IMR-90 (cell line): ENCODE measurements at regions not wholly inside any gene's neighbourhood (a gene's known extent, or its start where the extent isn't known, plus 50 kb on each side); places are given as distances from the start of the nearest gene placed in this dataset.

Experiments
- ATAC-seq: fragments of 200-7000 bp; cut with Tn5 transposase; 2 replicates; pipeline ENCODE4 v1.9.1; 2020; ENCODE audit warnings: low read depth, mild to moderate bottlenecking, moderate library complexity
- BruUV-seq: library from RNA; stranded (reverse); fragments of 400-500 nt; replicated peaks from 2 replicates; lab custom pipeline; 2021; lab: Mats Ljungman, UMichigan
- CTCF ChIA-PET: fragments of 300-600 bp; formaldehyde crosslinking; extraction: SDS; loops from one replicate; lab custom pipeline; 2021; ENCODE audit warnings: antibody characterized with exemption; lab: Yijun Ruan, JAX
- POLR2A ChIA-PET: fragments of 300-600 bp; sonication (Branson Sonifier 250); formaldehyde crosslinking; loops from one replicate; lab custom pipeline; 2022; ENCODE audit warnings: antibody characterized with exemption; ENCODE audit not compliant: unreplicated experiment; lab: Charles Lee
- DNase-seq: peaks from one replicate; pipeline ENCODE4 v3.0.0; 2013
- H2AFZ ChIP-seq: replicated peaks from 2 replicates; pipeline ENCODE3; 2013; ENCODE audit warnings: low read length, mild to moderate bottlenecking; ENCODE audit not compliant: poor library complexity
- H2AK5ac ChIP-seq: 2 replicates; pipeline ENCODE4 v1.6.1; 2013; ENCODE audit warnings: low read depth, low read length, inconsistent platforms
- H2AK9ac ChIP-seq: replicated peaks from 2 replicates; pipeline ENCODE3; 2013; ENCODE audit warnings: mild to moderate bottlenecking, low read depth, low read length, moderate library complexity; ENCODE audit not compliant: poor library complexity
- H2BK120ac ChIP-seq: 2 replicates; pipeline ENCODE4 v1.6.1; 2013; ENCODE audit warnings: low read depth, low read length, inconsistent platforms
- H2BK15ac ChIP-seq: 3 replicates; pipeline ENCODE4 v1.6.1; 2013; ENCODE audit warnings: low read depth, low read length, inconsistent platforms
- H2BK20ac ChIP-seq: 2 replicates; pipeline ENCODE4 v1.6.1; 2013; ENCODE audit warnings: low read depth, mild to moderate bottlenecking, inconsistent platforms, low read length, moderate library complexity
- H2BK5ac ChIP-seq: 2 replicates; pipeline ENCODE4 v1.6.1; 2013; ENCODE audit warnings: mild to moderate bottlenecking, low read depth, low read length, inconsistent platforms; ENCODE audit not compliant: poor library complexity, severe bottlenecking
- H3K14ac ChIP-seq: replicated peaks from 2 replicates; pipeline ENCODE4 v1.6.1; 2013; ENCODE audit warnings: low read depth, low read length, inconsistent platforms
- H3K18ac ChIP-seq: 2 replicates; pipeline ENCODE4 v1.6.1; 2013; ENCODE audit warnings: low read depth, low read length, control low read depth
- H3K23ac ChIP-seq: 2 replicates; pipeline ENCODE4 v1.6.1; 2013; ENCODE audit warnings: low read depth, low read length, inconsistent platforms
- H3K27ac ChIP-seq: 2 replicates; pipeline ENCODE4 v1.5.1; 2013; ENCODE audit warnings: mild to moderate bottlenecking, control low read depth, low read length; ENCODE audit not compliant: insufficient read depth
- H3K27me3 ChIP-seq: 2 replicates; pipeline ENCODE4 v1.6.1; 2013; ENCODE audit warnings: low read length; ENCODE audit not compliant: control insufficient read depth, insufficient read depth
- H3K36me3 ChIP-seq: 2 replicates; pipeline ENCODE4 v1.6.1; 2013; ENCODE audit warnings: low read length, mixed read lengths; ENCODE audit not compliant: control insufficient read depth, insufficient read depth
- H3K4ac ChIP-seq: 2 replicates; pipeline ENCODE4 v1.6.1; 2013; ENCODE audit warnings: low read depth, low read length, inconsistent platforms
- H3K4me1 ChIP-seq: 2 replicates; pipeline ENCODE4 v1.6.1; 2013; ENCODE audit warnings: low read length, mixed read lengths; ENCODE audit not compliant: control insufficient read depth, insufficient read depth
- H3K4me2 ChIP-seq: 2 replicates; pipeline ENCODE4 v1.6.1; 2013; ENCODE audit warnings: low read depth, mild to moderate bottlenecking, control low read depth, low read length, moderate library complexity
- H3K4me3 ChIP-seq: 2 replicates; pipeline ENCODE4 v1.5.1; 2013; ENCODE audit warnings: low read depth, mild to moderate bottlenecking, control low read depth, low read length, moderate library complexity; ENCODE audit not compliant: insufficient read depth
- H3K56ac ChIP-seq: 2 replicates; pipeline ENCODE4 v1.6.1; 2013; ENCODE audit warnings: low read length, inconsistent platforms; ENCODE audit not compliant: insufficient read depth; ENCODE audit errors: extremely low read depth
- H3K79me1 ChIP-seq, 2 experiments: 2 replicates each; pipeline ENCODE4 v1.6.1; 2013; ENCODE audit warnings: low read length in 2 of 2, inconsistent platforms in 1 of 2, low read depth in 1 of 2
- H3K9ac ChIP-seq: 2 replicates; pipeline ENCODE4 v1.6.1; 2013; ENCODE audit warnings: low read depth, low read length, control low read depth
- H3K9me1 ChIP-seq: 2 replicates; pipeline ENCODE4 v1.6.1; 2013; ENCODE audit warnings: low read length, inconsistent platforms; ENCODE audit not compliant: insufficient read depth
- H3K9me3 ChIP-seq: 2 replicates; pipeline ENCODE4 v1.6.1; 2013; ENCODE audit warnings: low read length; ENCODE audit not compliant: control insufficient read depth, insufficient read depth
- H4K20me1 ChIP-seq: 2 replicates; pipeline ENCODE4 v1.6.1; 2013; ENCODE audit warnings: low read length, inconsistent platforms; ENCODE audit not compliant: insufficient read depth
- H4K5ac ChIP-seq: 2 replicates; pipeline ENCODE4 v1.6.1; 2013; ENCODE audit warnings: mild to moderate bottlenecking, low read depth, low read length, control low read depth
- H4K8ac ChIP-seq, 2 experiments: 2 replicates each; pipeline ENCODE4 v1.6.1; 2013; ENCODE audit warnings: low read depth in 2 of 2, low read length in 2 of 2, control low read depth in 1 of 2, inconsistent platforms in 1 of 2
- H4K91ac ChIP-seq: 2 replicates; pipeline ENCODE4 v1.6.1; 2013; ENCODE audit warnings: low read depth, low read length, inconsistent platforms; ENCODE audit not compliant: insufficient read depth
- BHLHE40 ChIP-seq: fragments of 150-350 bp; IDR thresholded peaks from 2 replicates; pipeline ENCODE4 v1.6.1; 2016; ENCODE audit warnings: mild to moderate bottlenecking, low read depth, low read length
- CEBPB ChIP-seq: IDR thresholded peaks from 2 replicates; pipeline ENCODE4 v1.6.1; 2012; ENCODE audit warnings: low read depth, low read length, improper control_type of control experiment
- CHD1 ChIP-seq: IDR thresholded peaks from 2 replicates; pipeline ENCODE4 v1.6.1; 2012; ENCODE audit warnings: low read depth, low read length, improper control_type of control experiment
- ELK1 ChIP-seq: fragments of 150-350 bp; IDR thresholded peaks from 2 replicates; pipeline ENCODE4 v1.6.1; 2016; ENCODE audit warnings: low read depth, mild to moderate bottlenecking, low read length, moderate library complexity, borderline replicate concordance
- FOS ChIP-seq: fragments of 150-350 bp; IDR thresholded peaks from 2 replicates; pipeline ENCODE4 v1.6.1; 2016; ENCODE audit warnings: low read depth, low read length
- MAFK ChIP-seq: IDR thresholded peaks from 2 replicates; pipeline ENCODE4 v1.6.1; 2012; ENCODE audit warnings: low read depth, low read length, improper control_type of control experiment
- MAZ ChIP-seq: IDR thresholded peaks from 2 replicates; pipeline ENCODE4 v1.6.1; 2012; ENCODE audit warnings: low read depth, mild to moderate bottlenecking, low read length, improper control_type of control experiment, moderate library complexity, borderline replicate concordance
- MXI1 ChIP-seq: IDR thresholded peaks from 2 replicates; pipeline ENCODE4 v1.6.1; 2012; ENCODE audit warnings: low read depth, mild to moderate bottlenecking, low read length, moderate library complexity, borderline replicate concordance
- NFE2L2 ChIP-seq: fragments of 150-350 bp; IDR thresholded peaks from 2 replicates; pipeline ENCODE4 v1.6.1; 2016; ENCODE audit warnings: low read depth, mild to moderate bottlenecking, low read length
- POLR2A ChIP-seq: IDR thresholded peaks from 2 replicates; pipeline ENCODE4 v1.6.1; 2012; ENCODE audit warnings: mild to moderate bottlenecking, low read depth, low read length
- RAD21 ChIP-seq: IDR thresholded peaks from 2 replicates; pipeline ENCODE4 v1.6.1; 2012; ENCODE audit warnings: low read length, improper control_type of control experiment
- RCOR1 ChIP-seq: IDR thresholded peaks from 2 replicates; pipeline ENCODE4 v1.6.1; 2012; ENCODE audit warnings: mild to moderate bottlenecking, low read length, improper control_type of control experiment; ENCODE audit not compliant: insufficient replicate concordance
- RFX5 ChIP-seq: IDR thresholded peaks from 2 replicates; pipeline ENCODE4 v1.8.0; 2012; ENCODE audit warnings: low read depth, mild to moderate bottlenecking, low read length, moderate library complexity
- SMC3 ChIP-seq: fragments of 150-350 bp; IDR thresholded peaks from 2 replicates; pipeline ENCODE4 v1.6.1; 2016; ENCODE audit warnings: low read depth, mild to moderate bottlenecking, antibody characterized with exemption, low read length, moderate library complexity
- WGBS, 2 experiments: methylation state at CpG; one replicate each; pipeline versions ENCODE4 v1.1.5 to v1.1.7; 2013; ENCODE audit warnings: missing lambda C conversion rate in 2 of 2; ENCODE audit not compliant: insufficient read length in 1 of 2; ENCODE audit errors: extremely low coverage in 2 of 2; 5-methylcytosine and 5-hydroxymethylcytosine counted together
- dilution Hi-C: fragments of 300-500 bp; cut with HindIII; formaldehyde crosslinking; loops from one replicate; pipeline ENCODE4 v1.14.3; 2018; ENCODE audit warnings: low sequenced_read_pairs; ENCODE audit not compliant: unreplicated experiment
- in situ Hi-C: fragments of 300-500 bp; cut with MboI; formaldehyde crosslinking; loops from 3 replicates; pipeline ENCODE4 v1.14.3; 2019; ENCODE audit warnings: low sequenced_read_pairs, inconsistent platforms, mixed read lengths
- intact Hi-C: fragments of 100-400 bp; cut with micrococcal nuclease; formaldehyde crosslinking; loops from 2 replicates; pipeline ENCODE4 v1.10.0; 2022
- TF ChIP-seq, protein P1 (sequence below): conservative IDR thresholded peaks from 2 replicates; pipeline ENCODE4 v1.5.1; 2012; ENCODE audit warnings: mild to moderate bottlenecking, low read depth, low read length, improper control_type of control experiment
- TF ChIP-seq, protein P2 (sequence below): fragments of 150-350 bp; IDR thresholded peaks from 2 replicates; pipeline ENCODE4 v1.6.1; 2017; ENCODE audit warnings: mild to moderate bottlenecking, antibody characterized with exemption, low read length, low read depth

DNA sequence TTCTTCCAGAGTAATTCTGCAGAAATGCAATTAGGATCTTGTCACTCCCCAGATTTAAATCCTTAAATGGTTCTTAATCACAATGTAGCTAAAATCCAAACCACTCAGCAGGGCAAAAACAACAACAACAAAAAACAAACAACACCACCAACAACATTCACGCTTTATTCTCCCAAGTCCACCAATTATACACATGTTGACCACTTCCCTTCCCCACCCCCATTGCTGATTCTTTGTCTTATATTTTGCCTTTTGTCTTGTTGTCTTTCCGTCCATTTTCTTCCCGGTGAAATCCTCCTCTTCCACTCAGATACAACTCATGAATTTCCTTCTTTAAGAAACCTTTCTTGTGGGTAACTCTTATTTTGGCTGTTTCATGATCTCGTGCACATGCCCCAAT is 902.8 kb downstream of the EPHA4 start:
- no peak for TF ChIP-seq BHLHE40
- TF ChIP-seq, protein P1, sequence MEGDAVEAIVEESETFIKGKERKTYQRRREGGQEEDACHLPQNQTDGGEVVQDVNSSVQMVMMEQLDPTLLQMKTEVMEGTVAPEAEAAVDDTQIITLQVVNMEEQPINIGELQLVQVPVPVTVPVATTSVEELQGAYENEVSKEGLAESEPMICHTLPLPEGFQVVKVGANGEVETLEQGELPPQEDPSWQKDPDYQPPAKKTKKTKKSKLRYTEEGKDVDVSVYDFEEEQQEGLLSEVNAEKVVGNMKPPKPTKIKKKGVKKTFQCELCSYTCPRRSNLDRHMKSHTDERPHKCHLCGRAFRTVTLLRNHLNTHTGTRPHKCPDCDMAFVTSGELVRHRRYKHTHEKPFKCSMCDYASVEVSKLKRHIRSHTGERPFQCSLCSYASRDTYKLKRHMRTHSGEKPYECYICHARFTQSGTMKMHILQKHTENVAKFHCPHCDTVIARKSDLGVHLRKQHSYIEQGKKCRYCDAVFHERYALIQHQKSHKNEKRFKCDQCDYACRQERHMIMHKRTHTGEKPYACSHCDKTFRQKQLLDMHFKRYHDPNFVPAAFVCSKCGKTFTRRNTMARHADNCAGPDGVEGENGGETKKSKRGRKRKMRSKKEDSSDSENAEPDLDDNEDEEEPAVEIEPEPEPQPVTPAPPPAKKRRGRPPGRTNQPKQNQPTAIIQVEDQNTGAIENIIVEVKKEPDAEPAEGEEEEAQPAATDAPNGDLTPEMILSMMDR = no peak
- TF ChIP-seq RCOR1 = no peak
- TF ChIP-seq CEBPB = no peak
- TF ChIP-seq ELK1 = no peak
- TF ChIP-seq CHD1 = no peak
- TF ChIP-seq POLR2A = no peak
- TF ChIP-seq, protein P2, sequence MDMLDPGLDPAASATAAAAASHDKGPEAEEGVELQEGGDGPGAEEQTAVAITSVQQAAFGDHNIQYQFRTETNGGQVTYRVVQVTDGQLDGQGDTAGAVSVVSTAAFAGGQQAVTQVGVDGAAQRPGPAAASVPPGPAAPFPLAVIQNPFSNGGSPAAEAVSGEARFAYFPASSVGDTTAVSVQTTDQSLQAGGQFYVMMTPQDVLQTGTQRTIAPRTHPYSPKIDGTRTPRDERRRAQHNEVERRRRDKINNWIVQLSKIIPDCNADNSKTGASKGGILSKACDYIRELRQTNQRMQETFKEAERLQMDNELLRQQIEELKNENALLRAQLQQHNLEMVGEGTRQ = no peak
- TF ChIP-seq RFX5 = no peak
- TF ChIP-seq RAD21 = no peak
- TF ChIP-seq MAFK = no peak
- TF ChIP-seq NFE2L2 = no peak
- TF ChIP-seq FOS = no peak
- TF ChIP-seq SMC3 = no peak
- TF ChIP-seq MXI1 = no peak
- TF ChIP-seq MAZ = no peak
- Histone ChIP-seq H3K56ac (no peak overlapping the region), H3K4me2 (no peak overlapping the region), H2BK20ac (no peak overlapping the region), H2AK9ac (no peak overlapping the region), H2BK5ac (no peak overlapping the region), H4K91ac (no peak overlapping the region), H3K14ac (no peak overlapping the region), H3K4me3 (no peak overlapping the region), H3K4me1 (peaks cover 3% of the 10 kb centered on the region), H3K4ac (no peak overlapping the region), H2AFZ (no peak overlapping the region), H2BK15ac (no peak overlapping the region), H2BK120ac (no peak overlapping the region), H3K18ac (no peak overlapping the region), H4K20me1 (no peaks in the 10 kb centered on the region), H3K36me3 (no peaks in the 10 kb centered on the region), H3K27ac (no peak overlapping the region), H3K9ac (no peak overlapping the region), H3K9me3 (no peaks in the 10 kb centered on the region), H3K27me3 (no peaks in the 10 kb centered on the region), H4K8ac (no peak overlapping the region), H3K9me1 (no peaks in the 10 kb centered on the region), H4K5ac (no peak overlapping the region), H3K79me1 (no peaks in the 10 kb centered on the region), H3K23ac (no peak overlapping the region), H2AK5ac (no peak overlapping the region)
- no peak for DNase-seq
- BruUV-seq = no TSS peak
- intact Hi-C loops (loop anchor here (10.0 kb wide), 2 partner anchors 295 to 445 kb away; no protein-coding TSS in a partner anchor), in situ Hi-C loops (no loop called here), dilution Hi-C loops (no loop called here)
- ATAC-seq = no peak
- ChIA-PET CTCF (no interaction called here), POLR2A (no interaction called here)
- 50 to 100% methylated on average over 1 to 2 of the region's 4 CpGs for whole genome bisulfite sequencing, 2 experiments
